ENCODE measurements at regions not wholly inside any gene's neighbourhood (a gene's known extent, or its start where the extent isn't known, plus 50 kb on each side); places are given as distances from the start of the nearest gene placed in this dataset.

DNA sequence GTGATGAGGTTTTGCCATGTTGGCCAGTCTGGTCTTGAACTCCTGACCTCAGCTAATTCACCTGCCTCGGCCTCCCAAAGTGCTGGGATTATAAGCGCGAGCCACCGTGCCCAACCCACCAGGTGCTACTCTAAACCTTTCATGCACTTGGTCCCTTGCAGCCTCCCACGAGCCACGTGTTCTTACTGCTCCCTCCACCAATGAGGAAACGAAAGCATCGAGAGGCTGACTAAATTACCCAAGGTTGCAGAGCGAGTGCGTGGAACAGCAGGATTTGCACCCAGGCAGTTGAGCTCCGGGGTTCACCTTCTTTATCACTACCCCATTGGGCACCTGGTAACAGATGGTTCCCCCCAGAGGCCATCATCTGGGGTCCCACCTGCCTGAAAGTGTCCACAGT is 208.3 kb downstream of the LY86 start:
- no peak for DNase-seq (ENCODE audit: low spot score)
- TF ChIP-seq, protein P1, sequence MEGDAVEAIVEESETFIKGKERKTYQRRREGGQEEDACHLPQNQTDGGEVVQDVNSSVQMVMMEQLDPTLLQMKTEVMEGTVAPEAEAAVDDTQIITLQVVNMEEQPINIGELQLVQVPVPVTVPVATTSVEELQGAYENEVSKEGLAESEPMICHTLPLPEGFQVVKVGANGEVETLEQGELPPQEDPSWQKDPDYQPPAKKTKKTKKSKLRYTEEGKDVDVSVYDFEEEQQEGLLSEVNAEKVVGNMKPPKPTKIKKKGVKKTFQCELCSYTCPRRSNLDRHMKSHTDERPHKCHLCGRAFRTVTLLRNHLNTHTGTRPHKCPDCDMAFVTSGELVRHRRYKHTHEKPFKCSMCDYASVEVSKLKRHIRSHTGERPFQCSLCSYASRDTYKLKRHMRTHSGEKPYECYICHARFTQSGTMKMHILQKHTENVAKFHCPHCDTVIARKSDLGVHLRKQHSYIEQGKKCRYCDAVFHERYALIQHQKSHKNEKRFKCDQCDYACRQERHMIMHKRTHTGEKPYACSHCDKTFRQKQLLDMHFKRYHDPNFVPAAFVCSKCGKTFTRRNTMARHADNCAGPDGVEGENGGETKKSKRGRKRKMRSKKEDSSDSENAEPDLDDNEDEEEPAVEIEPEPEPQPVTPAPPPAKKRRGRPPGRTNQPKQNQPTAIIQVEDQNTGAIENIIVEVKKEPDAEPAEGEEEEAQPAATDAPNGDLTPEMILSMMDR (IDR thresholded peaks at IDR 0.05; ENCODE audit: extremely low read depth, missing control alignments), result no peak

DNA sequence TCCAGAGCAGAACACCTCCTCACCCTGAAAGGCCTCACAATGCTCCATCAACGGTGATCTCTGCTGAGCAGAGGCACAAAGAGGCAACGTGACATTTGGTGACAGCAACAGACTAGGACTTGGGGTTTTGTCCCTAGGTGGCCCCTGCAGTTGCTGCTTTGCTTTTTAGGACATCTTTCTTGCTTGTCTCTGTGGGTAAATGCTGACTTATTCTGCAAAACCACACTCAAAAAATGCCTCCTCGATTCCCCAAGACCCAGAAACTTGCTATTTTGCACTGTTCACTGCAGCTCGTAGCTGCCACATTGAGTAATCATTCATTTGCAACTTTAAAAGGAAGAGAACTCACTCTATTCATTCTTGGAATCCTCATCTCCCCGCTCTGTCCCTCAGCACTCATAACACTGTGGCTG is 209.9 kb downstream of the LY86 start:
- DNase-seq (ENCODE audit: low spot score), result peak; percentile 47
- TF ChIP-seq, protein P1 (IDR thresholded peaks at IDR 0.05; ENCODE audit: extremely low read depth, missing control alignments), result no peak

GRCh38 chr6:6801005-6801335 is 212.4 kb downstream of the LY86 start:
- no peak for DNase-seq (ENCODE audit: low spot score)
- TF ChIP-seq, protein P1 (IDR thresholded peaks at IDR 0.05; ENCODE audit: extremely low read depth, missing control alignments), result no peak

- DNase-seq (ENCODE audit: low spot score), result no peak
- TF ChIP-seq, protein P1 (IDR thresholded peaks at IDR 0.05; ENCODE audit: extremely low read depth, missing control alignments), result no peak
Observed at GRCh38 chr6:6801635-6802218, 213.2 kb downstream of the LY86 start.

DNA sequence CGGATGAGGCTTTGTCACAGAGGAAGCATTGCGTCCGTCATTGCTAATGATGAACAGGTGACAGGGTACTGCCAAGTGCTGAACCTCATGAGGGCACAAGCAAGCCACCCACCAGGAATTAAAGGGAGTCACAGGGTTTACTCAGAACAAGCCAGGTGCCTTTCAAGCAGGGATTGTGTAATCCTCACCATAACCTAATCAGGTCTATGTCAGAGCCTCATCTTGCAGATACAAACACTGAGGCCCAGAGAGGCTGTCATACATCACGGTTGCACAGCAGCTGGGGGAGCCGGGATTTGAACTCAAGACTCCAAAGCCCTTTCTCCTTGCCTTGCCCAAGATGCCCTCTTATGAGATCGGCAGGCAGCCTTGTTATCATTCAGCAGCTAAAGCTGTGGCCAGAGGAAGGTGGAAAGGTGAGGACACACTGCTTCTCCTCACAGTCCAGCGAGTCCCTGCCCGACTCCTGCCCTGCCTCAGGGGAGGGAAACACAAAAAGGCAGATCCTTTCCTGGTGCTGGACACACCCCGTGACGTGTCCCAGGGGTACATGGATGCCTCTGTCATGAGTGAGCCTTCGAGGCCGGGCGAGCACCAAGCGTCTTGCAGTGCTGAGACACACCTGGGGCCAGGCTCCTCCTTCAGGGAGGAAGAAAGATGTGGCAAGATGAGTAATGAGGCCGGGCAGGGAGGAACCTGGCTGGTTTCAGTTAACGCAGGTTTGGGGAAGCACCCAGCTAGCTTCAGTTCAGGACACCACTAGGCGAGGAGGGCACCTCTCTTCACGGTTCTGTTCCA is 214.9 kb downstream of the LY86 start:
- TF ChIP-seq, protein P1 (IDR thresholded peaks at IDR 0.05; ENCODE audit: extremely low read depth, missing control alignments), result no peak
- DNase-seq (ENCODE audit: low spot score), result peak; percentile 50

- DNase-seq (ENCODE audit: low spot score), result no peak
- TF ChIP-seq, protein P1 (IDR thresholded peaks at IDR 0.05; ENCODE audit: extremely low read depth, missing control alignments), result no peak
Observed at GRCh38 chr6:6804843-6805615, 216.5 kb downstream of the LY86 start.
